ENCODE measurements at regions not wholly inside any gene's neighbourhood (a gene's known extent, or its start where the extent isn't known, plus 50 kb on each side); places are given as distances from the start of the nearest gene placed in this dataset.

DNA sequence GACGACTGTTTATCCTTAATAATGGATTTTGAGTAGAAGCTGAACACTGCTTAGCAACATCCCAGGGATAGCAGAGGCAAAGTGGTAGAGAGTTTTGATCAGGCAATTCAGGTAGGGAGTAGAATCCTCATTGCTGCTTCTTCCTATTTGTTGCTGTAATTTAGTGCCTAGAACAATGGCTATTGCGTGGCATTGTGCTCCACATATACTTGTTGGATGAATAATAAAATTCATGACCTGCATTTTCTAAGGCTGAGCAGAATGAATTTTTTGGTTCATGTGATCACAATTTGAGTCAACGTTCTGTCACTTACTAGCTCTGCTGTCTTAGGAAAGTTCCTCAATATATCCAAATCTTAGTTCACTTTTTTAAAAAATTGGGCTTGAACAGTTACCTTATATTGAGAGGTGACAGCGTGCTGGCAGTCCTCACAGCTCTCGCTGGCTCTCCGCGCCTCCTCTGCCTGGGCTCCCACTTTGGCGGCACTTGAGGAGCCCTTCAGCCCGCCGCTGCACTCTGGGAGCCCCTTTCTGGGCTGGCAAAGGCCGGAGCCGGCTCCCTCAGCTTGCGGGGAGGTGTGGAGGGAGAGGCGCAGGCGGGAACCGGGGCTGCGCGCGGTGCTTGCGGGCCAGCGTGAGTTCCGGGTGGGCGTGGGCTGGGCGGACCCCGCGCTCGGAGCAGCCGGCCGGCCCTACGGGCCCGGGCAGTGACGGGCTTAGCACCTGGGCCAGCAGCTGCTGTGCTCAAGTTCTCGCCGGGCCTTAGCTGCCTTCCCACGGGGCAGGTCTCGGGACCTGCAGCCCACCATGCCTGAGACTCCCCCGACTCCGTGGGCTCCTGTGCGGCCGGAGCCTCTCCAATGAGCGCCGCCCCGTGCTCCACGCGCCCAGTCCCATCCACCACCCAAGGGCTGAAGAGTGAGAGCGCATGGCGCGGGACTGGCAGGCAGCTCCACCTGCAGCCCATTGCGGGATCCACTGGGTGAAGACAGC is 350.6 kb downstream of the ETS1 start:
- no peak for DNase-seq

DNA sequence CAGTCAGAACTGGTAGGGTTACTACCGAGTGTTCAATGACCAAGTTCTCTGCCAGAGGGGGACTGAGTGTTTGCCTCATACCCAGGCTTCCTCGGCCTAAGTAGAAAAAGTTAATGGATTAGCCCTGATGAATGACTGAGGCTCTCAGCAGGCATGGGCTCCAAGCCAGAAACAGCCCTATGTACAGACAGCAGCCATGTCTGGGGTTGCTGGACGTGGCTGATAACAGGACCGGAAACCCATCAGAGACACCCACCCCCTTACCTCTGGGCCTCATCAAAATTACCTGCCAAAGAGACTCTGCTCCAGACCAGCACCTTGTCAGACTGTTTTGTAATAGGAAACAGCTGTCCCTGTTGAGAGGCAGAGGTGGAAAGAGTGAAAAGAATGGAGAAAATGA is 351.4 kb downstream of the ETS1 start:
- ATAC-seq (ENCODE audit: low read depth) (no peak), DNase-seq (no peak)
- no peaks in the 10 kb centered on the region for H3K36me3 ChIP-seq (replicated peaks in 1 of 2; ENCODE audit: control extremely low read depth in 1 of 2, control insufficient read depth in 1 of 2, extremely low read depth in 1 of 2, insufficient read depth in 2 of 2, low read length in 1 of 2)
- no peaks in the 10 kb centered on the region for H3K79me2 ChIP-seq (ENCODE audit: control insufficient read depth, insufficient read depth, low read length)
- TF ChIP-seq, protein P1, sequence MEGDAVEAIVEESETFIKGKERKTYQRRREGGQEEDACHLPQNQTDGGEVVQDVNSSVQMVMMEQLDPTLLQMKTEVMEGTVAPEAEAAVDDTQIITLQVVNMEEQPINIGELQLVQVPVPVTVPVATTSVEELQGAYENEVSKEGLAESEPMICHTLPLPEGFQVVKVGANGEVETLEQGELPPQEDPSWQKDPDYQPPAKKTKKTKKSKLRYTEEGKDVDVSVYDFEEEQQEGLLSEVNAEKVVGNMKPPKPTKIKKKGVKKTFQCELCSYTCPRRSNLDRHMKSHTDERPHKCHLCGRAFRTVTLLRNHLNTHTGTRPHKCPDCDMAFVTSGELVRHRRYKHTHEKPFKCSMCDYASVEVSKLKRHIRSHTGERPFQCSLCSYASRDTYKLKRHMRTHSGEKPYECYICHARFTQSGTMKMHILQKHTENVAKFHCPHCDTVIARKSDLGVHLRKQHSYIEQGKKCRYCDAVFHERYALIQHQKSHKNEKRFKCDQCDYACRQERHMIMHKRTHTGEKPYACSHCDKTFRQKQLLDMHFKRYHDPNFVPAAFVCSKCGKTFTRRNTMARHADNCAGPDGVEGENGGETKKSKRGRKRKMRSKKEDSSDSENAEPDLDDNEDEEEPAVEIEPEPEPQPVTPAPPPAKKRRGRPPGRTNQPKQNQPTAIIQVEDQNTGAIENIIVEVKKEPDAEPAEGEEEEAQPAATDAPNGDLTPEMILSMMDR (IDR thresholded peaks at IDR 0.05), result no peak
- no peak for TF ChIP-seq EZH2 (IDR thresholded peaks at IDR 0.05; ENCODE audit: borderline replicate concordance, insufficient read depth, low read depth, low read length, poor library complexity, severe bottlenecking)
- H3K4me1 ChIP-seq (ENCODE audit: control insufficient read depth in 2 of 2, insufficient read depth in 2 of 2, low read length in 2 of 2), result peaks cover 10 to 11% of the 10 kb centered on the region in 2 donors
- H3K27me3 Mint-ChIP-seq, result no peaks in the 10 kb centered on the region
- no peak overlapping the region for H3K27ac ChIP-seq (ENCODE audit: low read length in 2 of 2)
- H3K4me3 Mint-ChIP-seq, result no peak overlapping the region
- 29% methylated on average over 2 of the region's 4 CpGs for whole genome bisulfite sequencing (ENCODE audit: insufficient coverage)
- no peaks in the 10 kb centered on the region for H3K9me3 Mint-ChIP-seq (ENCODE audit: insufficient read depth)
- intact Hi-C loops (cut with micrococcal nuclease), result no loop called here
- peak overlapping the region; percentile 41 for H2AFZ ChIP-seq (ENCODE audit: insufficient read depth, low read depth, low read length, poor library complexity, severe bottlenecking)
- H3K27me3 ChIP-seq (replicated peaks in 1 of 4; ENCODE audit: control extremely low read depth in 1 of 4, control insufficient read depth in 3 of 4, insufficient read depth in 4 of 4, low read length in 3 of 4), result no peaks in the 10 kb centered on the region
- POLR2A ChIA-PET, result no interaction called here
- H3K4me3 ChIP-seq (ENCODE audit: control extremely low read depth in 1 of 5, extremely low read depth in 1 of 5, insufficient read depth in 1 of 5, low read depth in 2 of 5, low read length in 4 of 5), result no peak overlapping the region
- CTCF ChIA-PET, result no interaction called here
- no peak overlapping the region for H3K4me2 ChIP-seq (replicated peaks; ENCODE audit: low read depth, low read length, poor library complexity, severe bottlenecking)
- peaks cover 0 to 4% (median 0%) of the 10 kb centered on the region in 3 donors for H3K9me3 ChIP-seq (ENCODE audit: control extremely low read depth in 1 of 3, control insufficient read depth in 2 of 3, insufficient read depth in 1 of 3, low read length in 2 of 3)
- H3K4me1 Mint-ChIP-seq, result peaks cover 17% of the 10 kb centered on the region
- H3K9ac ChIP-seq (ENCODE audit: low read length), result no peak overlapping the region
- no peaks in the 10 kb centered on the region for H4K20me1 ChIP-seq (ENCODE audit: control insufficient read depth, insufficient read depth, low read length, poor library complexity, severe bottlenecking)
- no peak overlapping the region for H3K27ac Mint-ChIP-seq

More for the DNA sequence above, 350.6 kb downstream of the ETS1 start:
- Mint-ChIP-seq H3K4me1 (peaks cover 17% of the 10 kb centered on the region), H3K9me3 (ENCODE audit: insufficient read depth) (no peaks in the 10 kb centered on the region), H3K4me3 (no peak overlapping the region), H3K27me3 (no peaks in the 10 kb centered on the region), H3K27ac (no peak overlapping the region)
- ATAC-seq (ENCODE audit: low read depth), result no peak
- H3K27ac ChIP-seq (ENCODE audit: low read length in 2 of 2), result no peak overlapping the region
- no peak overlapping the region for H3K4me2 ChIP-seq (replicated peaks; ENCODE audit: low read depth, low read length, poor library complexity, severe bottlenecking)
- ChIA-PET POLR2A (no interaction called here), CTCF (no interaction called here)
- H3K4me3 ChIP-seq (ENCODE audit: control extremely low read depth in 1 of 5, extremely low read depth in 1 of 5, insufficient read depth in 1 of 5, low read depth in 2 of 5, low read length in 4 of 5), result no peak overlapping the region
- TF ChIP-seq, protein P1 (IDR thresholded peaks at IDR 0.05), result no peak
- TF ChIP-seq EZH2 (IDR thresholded peaks at IDR 0.05; ENCODE audit: borderline replicate concordance, insufficient read depth, low read depth, low read length, poor library complexity, severe bottlenecking), result no peak
- no peaks in the 10 kb centered on the region for H4K20me1 ChIP-seq (ENCODE audit: control insufficient read depth, insufficient read depth, low read length, poor library complexity, severe bottlenecking)
- H3K4me1 ChIP-seq (ENCODE audit: control insufficient read depth in 2 of 2, insufficient read depth in 2 of 2, low read length in 2 of 2), result peaks cover 10 to 11% of the 10 kb centered on the region in 2 donors
- no peaks in the 10 kb centered on the region for H3K36me3 ChIP-seq (replicated peaks in 1 of 2; ENCODE audit: control extremely low read depth in 1 of 2, control insufficient read depth in 1 of 2, extremely low read depth in 1 of 2, insufficient read depth in 2 of 2, low read length in 1 of 2)
- H3K79me2 ChIP-seq (ENCODE audit: control insufficient read depth, insufficient read depth, low read length), result no peaks in the 10 kb centered on the region
- 97% methylated on average over 47 of the region's 49 CpGs for WGBS (ENCODE audit: insufficient coverage)
- peaks cover 0 to 7% (median 0%) of the 10 kb centered on the region in 3 donors for H3K9me3 ChIP-seq (ENCODE audit: control extremely low read depth in 1 of 3, control insufficient read depth in 2 of 3, insufficient read depth in 1 of 3, low read length in 2 of 3)
- H3K9ac ChIP-seq (ENCODE audit: low read length), result no peak overlapping the region
- H3K27me3 ChIP-seq (replicated peaks in 1 of 4; ENCODE audit: control extremely low read depth in 1 of 4, control insufficient read depth in 3 of 4, insufficient read depth in 4 of 4, low read length in 3 of 4), result no peaks in the 10 kb centered on the region
- intact Hi-C loops (cut with micrococcal nuclease), result no loop called here
- H2AFZ ChIP-seq (ENCODE audit: insufficient read depth, low read depth, low read length, poor library complexity, severe bottlenecking), result no peak overlapping the region

All from B cell (primary cell).